HEK293 (cell line): ENCODE measurements at regions not wholly inside any gene's neighbourhood (a gene's known extent, or its start where the extent isn't known, plus 50 kb on each side); places are given as distances from the start of the nearest gene placed in this dataset.

ENCODE experiments used
- CTCF ChIA-PET: fragments of 350-600 bp; formaldehyde crosslinking; extraction: SDS; loops from one replicate; lab custom pipeline; 2021; ENCODE audit warnings: antibody characterized with exemption; lab: Yijun Ruan, JAX
- POLR2A ChIA-PET: fragments of 300-600 bp; formaldehyde crosslinking; extraction: SDS; loops from one replicate; lab custom pipeline; 2020; ENCODE audit warnings: antibody characterized with exemption, inconsistent platforms; lab: Yijun Ruan, JAX
- H3K27ac ChIP-seq: fragments of 200-500 bp; sonication (Bioruptor generic); 2 replicates; pipeline ENCODE4 v1.5.1; 2014; ENCODE audit warnings: low read depth, low read length, control low read depth, inconsistent platforms; ENCODE audit errors: extremely low read depth
- H3K36me3 ChIP-seq, 2 experiments: fragments of 200-500 bp in 1 of 2; sonication (Bioruptor generic) in 1 of 2; 1 replicate in 1 of 2; 2 replicates in 1 of 2; pipeline ENCODE4 v1.5.1; 2014 to 2017; ENCODE audit warnings: inconsistent platforms in 2 of 2, low read length in 2 of 2; ENCODE audit not compliant: control insufficient read depth in 2 of 2, insufficient read depth in 1 of 2
- H3K4me1 ChIP-seq: fragments of 200-500 bp; sonication (Bioruptor generic); 2 replicates; pipeline ENCODE4 v1.5.1; 2014; ENCODE audit warnings: mild to moderate bottlenecking, low read length, inconsistent platforms; ENCODE audit not compliant: control insufficient read depth, insufficient read depth
- H3K4me3 ChIP-seq: 2 replicates; pipeline ENCODE4 v1.5.1; 2011; ENCODE audit warnings: low read depth, mild to moderate bottlenecking, control low read depth, low read length, moderate library complexity
- H3K9me3 ChIP-seq: fragments of 200-500 bp; sonication (Bioruptor generic); 2 replicates; pipeline ENCODE4 v1.5.1; 2014; ENCODE audit warnings: low read depth, low read length, inconsistent platforms; ENCODE audit not compliant: control insufficient read depth, insufficient read depth
- HOXA7 ChIP-seq: sonication (generic); formaldehyde crosslinking; IDR thresholded peaks from 2 replicates; pipeline ENCODE4 v1.8.1; 2022; ENCODE audit warnings: missing genetic modification reagents, borderline replicate concordance
- SP2 ChIP-seq: fragments of 450-650 bp; formaldehyde crosslinking; IDR thresholded peaks from 2 replicates; pipeline ENCODE4 v1.5.1; 2016; ENCODE audit warnings: missing biosample characterization, missing genetic modification characterization
- TRIM28 ChIP-seq: IDR thresholded peaks from 2 replicates; pipeline ENCODE4 v1.6.1; 2011; ENCODE audit warnings: low read length, control low read depth, borderline replicate concordance
- ZNF132 ChIP-seq: fragments of 450-650 bp; formaldehyde crosslinking; IDR thresholded peaks from 2 replicates; pipeline ENCODE4 v1.5.1; 2017; ENCODE audit warnings: missing biosample characterization, missing genetic modification characterization, borderline replicate concordance
- ZNF16 ChIP-seq: fragments of 450-650 bp; formaldehyde crosslinking; IDR thresholded peaks from 2 replicates; pipeline ENCODE4 v1.5.1; 2016; ENCODE audit warnings: low read depth, missing biosample characterization, missing genetic modification characterization
- ZNF184 ChIP-seq: fragments of 450-650 bp; IDR thresholded peaks from 2 replicates; pipeline ENCODE4 v1.5.1; 2018; ENCODE audit warnings: missing biosample characterization, mild to moderate bottlenecking, missing genetic modification characterization
- ZNF302 ChIP-seq: fragments of 450-650 bp; formaldehyde crosslinking; IDR thresholded peaks from 2 replicates; pipeline ENCODE4 v1.5.1; 2016; ENCODE audit warnings: missing biosample characterization, missing genetic modification characterization, low read depth
- ZNF473 ChIP-seq: fragments of 450-650 bp; formaldehyde crosslinking; IDR thresholded peaks from 2 replicates; pipeline ENCODE4 v1.5.1; 2017; ENCODE audit warnings: missing biosample characterization, missing genetic modification characterization
- ZSCAN23 ChIP-seq: fragments of 450-650 bp; formaldehyde crosslinking; IDR thresholded peaks from 2 replicates; pipeline ENCODE4 v1.5.1; 2016; ENCODE audit warnings: missing biosample characterization, missing genetic modification characterization
- TF ChIP-seq, protein P1 (sequence below): fragments of 450-650 bp; formaldehyde crosslinking; IDR thresholded peaks from 2 replicates; pipeline ENCODE4 v1.5.1; 2016; ENCODE audit warnings: missing biosample characterization, missing genetic modification characterization
- TF ChIP-seq, protein P2 (sequence below): fragments of 450-650 bp; formaldehyde crosslinking; IDR thresholded peaks from 2 replicates; pipeline ENCODE4 v1.5.1; 2016; ENCODE audit warnings: missing biosample characterization, missing genetic modification characterization
- TF ChIP-seq, protein P3 (sequence below): fragments of 450-650 bp; formaldehyde crosslinking; IDR thresholded peaks from 2 replicates; pipeline ENCODE4 v1.5.1; 2017; ENCODE audit warnings: missing biosample characterization, missing genetic modification characterization
- TF ChIP-seq, protein P4 (sequence below): fragments of 450-650 bp; formaldehyde crosslinking; IDR thresholded peaks from 2 replicates; pipeline ENCODE4 v1.5.1; 2016; ENCODE audit warnings: missing biosample characterization, missing genetic modification characterization
- TF ChIP-seq, protein P5 (sequence below): fragments of 450-650 bp; formaldehyde crosslinking; IDR thresholded peaks from 2 replicates; pipeline ENCODE4 v1.5.1; 2016; ENCODE audit warnings: missing biosample characterization, missing genetic modification characterization
- TF ChIP-seq, protein P6 (sequence below): fragments of 450-650 bp; formaldehyde crosslinking; IDR thresholded peaks from 2 replicates; pipeline ENCODE4 v1.5.1; 2016; ENCODE audit warnings: missing biosample characterization, missing genetic modification characterization
- TF ChIP-seq, protein P7 (sequence below): fragments of 450-650 bp; formaldehyde crosslinking; IDR thresholded peaks from 2 replicates; pipeline ENCODE4 v1.5.0; 2017; ENCODE audit warnings: missing biosample characterization, missing genetic modification characterization, borderline replicate concordance

DNA sequence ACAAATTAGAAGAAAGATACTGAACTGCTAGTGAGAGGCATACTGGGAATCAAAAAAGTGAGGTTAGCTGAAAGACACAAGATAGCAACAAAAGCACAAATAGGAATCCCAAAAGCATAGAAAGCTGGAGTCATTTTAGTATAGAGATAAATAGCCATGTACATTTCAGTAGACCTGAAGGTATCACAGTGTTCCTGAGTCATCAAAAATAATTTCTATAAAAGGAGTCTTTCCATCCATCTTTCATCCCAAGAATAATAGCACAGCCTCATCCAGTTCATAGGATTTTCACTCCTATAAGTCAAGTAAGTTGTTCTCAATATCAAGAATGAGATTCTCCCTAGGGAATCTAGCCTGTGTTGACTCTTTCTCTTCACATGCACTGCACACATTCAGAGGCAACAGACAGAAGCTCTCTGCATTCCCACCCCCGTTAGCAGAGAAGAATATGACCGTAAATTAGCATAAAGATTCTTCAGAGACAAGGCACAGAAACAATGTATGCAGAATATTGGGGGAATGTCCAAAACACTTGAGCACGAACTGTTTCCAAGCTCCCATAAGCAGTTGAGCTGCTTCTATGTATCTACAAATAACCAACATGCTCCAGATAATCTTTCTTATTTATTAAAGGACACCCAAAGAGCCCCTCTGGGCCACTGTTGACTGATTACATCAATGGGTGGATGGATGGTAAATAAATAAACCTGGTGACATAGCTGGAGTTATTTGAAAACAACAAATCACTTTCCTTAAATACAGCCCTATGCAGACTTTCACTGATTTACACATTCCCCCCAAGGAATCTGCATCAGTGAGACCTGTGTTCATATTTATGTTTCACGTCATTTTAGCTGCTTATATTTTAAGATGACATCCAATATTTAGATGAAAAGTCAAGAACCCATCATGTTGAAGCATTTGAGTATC is 174.5 kb upstream of the PKDCC start:
- Histone ChIP-seq H3K9me3 (no peaks in the 10 kb centered on the region), H3K36me3 (no peaks in the 10 kb centered on the region), H3K4me1 (peaks cover 4% of the 10 kb centered on the region), H3K4me3 (no peak overlapping the region), H3K27ac (no peak overlapping the region)
- POLR2A ChIA-PET: no interaction called here
- CTCF ChIA-PET: interaction anchor here (0.8 to 12.6 kb wide), 4 partner anchors 19 to 213 kb away, joined by 3 to 369 read pairs (median 5); no protein-coding TSS in a partner anchor
- TF ChIP-seq ZNF302 (tag by site-specific recombination) (no peak), ZNF473 (tag by site-specific recombination) (no peak), ZNF184 (tag by site-specific recombination) (no peak), ZSCAN23 (no peak), ZNF16 (tag by site-specific recombination) (no peak), SP2 (tag by site-specific recombination) (no peak), TRIM28 (no peak), ZNF132 (tag by site-specific recombination) (no peak), HOXA7 (CRISPR knock-in tag) (no peak)
- TF ChIP-seq, protein P1, sequence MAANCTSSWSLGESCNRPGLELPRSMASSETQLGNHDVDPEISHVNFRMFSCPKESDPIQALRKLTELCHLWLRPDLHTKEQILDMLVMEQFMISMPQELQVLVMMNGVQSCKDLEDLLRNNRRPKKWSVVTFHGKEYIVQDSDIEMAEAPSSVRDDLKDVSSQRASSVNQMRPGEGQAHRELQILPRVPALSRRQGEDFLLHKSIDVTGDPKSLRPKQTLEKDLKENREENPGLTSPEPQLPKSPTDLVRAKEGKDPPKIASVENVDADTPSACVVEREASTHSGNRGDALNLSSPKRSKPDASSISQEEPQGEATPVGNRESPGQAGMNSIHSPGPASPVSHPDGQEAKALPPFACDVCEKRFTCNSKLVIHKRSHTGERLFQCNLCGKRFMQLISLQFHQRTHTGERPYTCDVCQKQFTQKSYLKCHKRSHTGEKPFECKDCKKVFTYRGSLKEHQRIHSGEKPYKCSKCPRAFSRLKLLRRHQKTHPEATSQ (tag by site-specific recombination): no peak
- TF ChIP-seq, protein P2, sequence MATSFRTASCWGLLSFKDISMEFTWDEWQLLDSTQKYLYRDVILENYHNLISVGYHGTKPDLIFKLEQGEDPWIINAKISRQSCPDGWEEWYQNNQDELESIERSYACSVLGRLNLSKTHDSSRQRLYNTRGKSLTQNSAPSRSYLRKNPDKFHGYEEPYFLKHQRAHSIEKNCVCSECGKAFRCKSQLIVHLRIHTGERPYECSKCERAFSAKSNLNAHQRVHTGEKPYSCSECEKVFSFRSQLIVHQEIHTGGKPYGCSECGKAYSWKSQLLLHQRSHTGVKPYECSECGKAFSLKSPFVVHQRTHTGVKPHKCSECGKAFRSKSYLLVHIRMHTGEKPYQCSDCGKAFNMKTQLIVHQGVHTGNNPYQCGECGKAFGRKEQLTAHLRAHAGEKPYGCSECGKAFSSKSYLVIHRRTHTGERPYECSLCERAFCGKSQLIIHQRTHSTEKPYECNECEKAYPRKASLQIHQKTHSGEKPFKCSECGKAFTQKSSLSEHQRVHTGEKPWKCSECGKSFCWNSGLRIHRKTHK (tag by site-specific recombination): no peak
- TF ChIP-seq, protein P3, sequence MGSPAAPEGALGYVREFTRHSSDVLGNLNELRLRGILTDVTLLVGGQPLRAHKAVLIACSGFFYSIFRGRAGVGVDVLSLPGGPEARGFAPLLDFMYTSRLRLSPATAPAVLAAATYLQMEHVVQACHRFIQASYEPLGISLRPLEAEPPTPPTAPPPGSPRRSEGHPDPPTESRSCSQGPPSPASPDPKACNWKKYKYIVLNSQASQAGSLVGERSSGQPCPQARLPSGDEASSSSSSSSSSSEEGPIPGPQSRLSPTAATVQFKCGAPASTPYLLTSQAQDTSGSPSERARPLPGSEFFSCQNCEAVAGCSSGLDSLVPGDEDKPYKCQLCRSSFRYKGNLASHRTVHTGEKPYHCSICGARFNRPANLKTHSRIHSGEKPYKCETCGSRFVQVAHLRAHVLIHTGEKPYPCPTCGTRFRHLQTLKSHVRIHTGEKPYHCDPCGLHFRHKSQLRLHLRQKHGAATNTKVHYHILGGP: no peak
- TF ChIP-seq, protein P4, sequence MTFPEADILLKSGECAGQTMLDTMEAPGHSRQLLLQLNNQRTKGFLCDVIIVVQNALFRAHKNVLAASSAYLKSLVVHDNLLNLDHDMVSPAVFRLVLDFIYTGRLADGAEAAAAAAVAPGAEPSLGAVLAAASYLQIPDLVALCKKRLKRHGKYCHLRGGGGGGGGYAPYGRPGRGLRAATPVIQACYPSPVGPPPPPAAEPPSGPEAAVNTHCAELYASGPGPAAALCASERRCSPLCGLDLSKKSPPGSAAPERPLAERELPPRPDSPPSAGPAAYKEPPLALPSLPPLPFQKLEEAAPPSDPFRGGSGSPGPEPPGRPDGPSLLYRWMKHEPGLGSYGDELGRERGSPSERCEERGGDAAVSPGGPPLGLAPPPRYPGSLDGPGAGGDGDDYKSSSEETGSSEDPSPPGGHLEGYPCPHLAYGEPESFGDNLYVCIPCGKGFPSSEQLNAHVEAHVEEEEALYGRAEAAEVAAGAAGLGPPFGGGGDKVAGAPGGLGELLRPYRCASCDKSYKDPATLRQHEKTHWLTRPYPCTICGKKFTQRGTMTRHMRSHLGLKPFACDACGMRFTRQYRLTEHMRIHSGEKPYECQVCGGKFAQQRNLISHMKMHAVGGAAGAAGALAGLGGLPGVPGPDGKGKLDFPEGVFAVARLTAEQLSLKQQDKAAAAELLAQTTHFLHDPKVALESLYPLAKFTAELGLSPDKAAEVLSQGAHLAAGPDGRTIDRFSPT (tag by site-specific recombination): no peak
- TF ChIP-seq, protein P5, sequence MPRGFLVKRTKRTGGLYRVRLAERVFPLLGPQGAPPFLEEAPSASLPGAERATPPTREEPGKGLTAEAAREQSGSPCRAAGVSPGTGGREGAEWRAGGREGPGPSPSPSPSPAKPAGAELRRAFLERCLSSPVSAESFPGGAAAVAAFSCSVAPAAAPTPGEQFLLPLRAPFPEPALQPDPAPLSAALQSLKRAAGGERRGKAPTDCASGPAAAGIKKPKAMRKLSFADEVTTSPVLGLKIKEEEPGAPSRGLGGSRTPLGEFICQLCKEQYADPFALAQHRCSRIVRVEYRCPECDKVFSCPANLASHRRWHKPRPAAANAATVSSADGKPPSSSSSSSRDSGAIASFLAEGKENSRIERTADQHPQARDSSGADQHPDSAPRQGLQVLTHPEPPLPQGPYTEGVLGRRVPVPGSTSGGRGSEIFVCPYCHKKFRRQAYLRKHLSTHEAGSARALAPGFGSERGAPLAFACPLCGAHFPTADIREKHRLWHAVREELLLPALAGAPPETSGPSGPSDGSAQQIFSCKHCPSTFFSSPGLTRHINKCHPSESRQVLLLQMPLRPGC (tag by site-specific recombination): no peak
- TF ChIP-seq, protein P6, sequence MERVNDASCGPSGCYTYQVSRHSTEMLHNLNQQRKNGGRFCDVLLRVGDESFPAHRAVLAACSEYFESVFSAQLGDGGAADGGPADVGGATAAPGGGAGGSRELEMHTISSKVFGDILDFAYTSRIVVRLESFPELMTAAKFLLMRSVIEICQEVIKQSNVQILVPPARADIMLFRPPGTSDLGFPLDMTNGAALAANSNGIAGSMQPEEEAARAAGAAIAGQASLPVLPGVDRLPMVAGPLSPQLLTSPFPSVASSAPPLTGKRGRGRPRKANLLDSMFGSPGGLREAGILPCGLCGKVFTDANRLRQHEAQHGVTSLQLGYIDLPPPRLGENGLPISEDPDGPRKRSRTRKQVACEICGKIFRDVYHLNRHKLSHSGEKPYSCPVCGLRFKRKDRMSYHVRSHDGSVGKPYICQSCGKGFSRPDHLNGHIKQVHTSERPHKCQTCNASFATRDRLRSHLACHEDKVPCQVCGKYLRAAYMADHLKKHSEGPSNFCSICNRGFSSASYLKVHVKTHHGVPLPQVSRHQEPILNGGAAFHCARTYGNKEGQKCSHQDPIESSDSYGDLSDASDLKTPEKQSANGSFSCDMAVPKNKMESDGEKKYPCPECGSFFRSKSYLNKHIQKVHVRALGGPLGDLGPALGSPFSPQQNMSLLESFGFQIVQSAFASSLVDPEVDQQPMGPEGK: no peak
- TF ChIP-seq, protein P7, sequence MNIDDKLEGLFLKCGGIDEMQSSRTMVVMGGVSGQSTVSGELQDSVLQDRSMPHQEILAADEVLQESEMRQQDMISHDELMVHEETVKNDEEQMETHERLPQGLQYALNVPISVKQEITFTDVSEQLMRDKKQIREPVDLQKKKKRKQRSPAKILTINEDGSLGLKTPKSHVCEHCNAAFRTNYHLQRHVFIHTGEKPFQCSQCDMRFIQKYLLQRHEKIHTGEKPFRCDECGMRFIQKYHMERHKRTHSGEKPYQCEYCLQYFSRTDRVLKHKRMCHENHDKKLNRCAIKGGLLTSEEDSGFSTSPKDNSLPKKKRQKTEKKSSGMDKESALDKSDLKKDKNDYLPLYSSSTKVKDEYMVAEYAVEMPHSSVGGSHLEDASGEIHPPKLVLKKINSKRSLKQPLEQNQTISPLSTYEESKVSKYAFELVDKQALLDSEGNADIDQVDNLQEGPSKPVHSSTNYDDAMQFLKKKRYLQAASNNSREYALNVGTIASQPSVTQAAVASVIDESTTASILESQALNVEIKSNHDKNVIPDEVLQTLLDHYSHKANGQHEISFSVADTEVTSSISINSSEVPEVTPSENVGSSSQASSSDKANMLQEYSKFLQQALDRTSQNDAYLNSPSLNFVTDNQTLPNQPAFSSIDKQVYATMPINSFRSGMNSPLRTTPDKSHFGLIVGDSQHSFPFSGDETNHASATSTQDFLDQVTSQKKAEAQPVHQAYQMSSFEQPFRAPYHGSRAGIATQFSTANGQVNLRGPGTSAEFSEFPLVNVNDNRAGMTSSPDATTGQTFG (tag by site-specific recombination): no peak
